AML-193 (cell line): ENCODE measurements at regions not wholly inside any gene's neighbourhood (a gene's known extent, or its start where the extent isn't known, plus 50 kb on each side); places are given as distances from the start of the nearest gene placed in this dataset.

ENCODE experiments used
- DNase-seq, 2 experiments: peaks; one replicate each; lab custom pipeline; 2025; lab: John Stamatoyannopoulos, UW

DNA sequence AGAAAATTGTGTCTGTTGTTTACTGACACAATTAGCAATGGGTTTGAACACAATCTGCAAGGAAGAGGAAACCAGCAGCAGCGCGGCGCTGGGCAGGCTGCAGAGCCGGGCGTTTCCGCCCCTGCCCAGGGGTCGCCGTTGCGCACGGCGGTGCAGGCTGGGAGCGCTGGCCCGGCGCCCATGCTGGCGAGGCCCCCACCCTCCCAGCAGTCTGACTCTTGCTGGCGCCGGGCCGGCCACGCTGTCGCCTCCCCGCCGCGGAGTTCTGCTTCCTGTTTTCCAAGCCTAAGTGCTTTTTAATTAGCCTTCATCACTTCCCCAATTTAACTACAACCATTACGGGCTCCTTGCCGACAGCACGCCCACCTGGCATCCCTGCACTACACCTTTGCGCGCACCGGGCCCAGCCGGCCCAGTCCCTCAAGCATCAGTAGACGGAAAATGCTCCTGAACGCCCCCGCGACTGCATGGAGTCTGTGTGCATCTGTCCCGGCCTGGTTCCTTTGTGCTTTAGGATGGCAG lies 212.1 kb downstream of the GXYLT1 start:
- DNase-seq: peak; percentile 81 to 86

- no peak for DNase-seq
Measured at GRCh38 chr12:41930866-41931437, 213.7 kb downstream of the GXYLT1 start.

DNA sequence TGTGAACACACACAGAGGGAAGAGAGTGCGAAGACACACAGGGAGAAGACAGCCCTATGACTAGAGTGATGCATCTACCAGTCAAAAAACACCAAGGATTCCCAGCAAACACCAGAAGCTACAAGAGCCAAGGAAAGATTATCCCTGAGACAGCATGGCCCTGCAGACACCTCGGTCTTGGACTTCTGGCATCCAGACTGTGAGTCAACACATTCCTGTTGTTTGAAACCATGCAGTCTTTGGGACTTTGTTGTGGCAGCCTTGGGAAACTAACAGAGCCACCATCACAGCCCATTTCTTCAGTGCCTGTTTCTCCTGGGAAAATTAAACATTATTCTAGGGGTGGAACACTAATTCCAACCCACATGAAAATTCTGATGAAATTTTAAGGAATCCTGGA lies 220.6 kb downstream of the GXYLT1 start:
- DNase-seq: no peak

DNA sequence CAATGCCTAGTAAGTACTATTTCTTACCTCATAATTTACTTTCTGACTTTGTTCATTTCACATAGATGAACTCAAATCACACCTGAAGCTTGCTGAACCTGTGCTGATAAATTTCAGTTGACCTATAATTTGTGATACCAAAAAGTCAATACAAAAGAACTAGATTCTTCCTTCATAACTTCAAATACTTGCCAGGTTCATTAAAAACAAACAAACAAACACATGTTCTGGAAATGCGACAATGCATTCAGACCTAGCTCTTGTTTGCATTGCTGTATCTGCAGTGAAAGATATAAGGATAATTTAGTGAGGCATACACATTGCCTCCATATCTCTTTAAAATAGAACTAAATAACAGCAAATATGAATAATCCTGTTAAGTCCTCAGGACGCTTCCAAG lies 221.3 kb downstream of the GXYLT1 start:
- no peak for DNase-seq

DNA sequence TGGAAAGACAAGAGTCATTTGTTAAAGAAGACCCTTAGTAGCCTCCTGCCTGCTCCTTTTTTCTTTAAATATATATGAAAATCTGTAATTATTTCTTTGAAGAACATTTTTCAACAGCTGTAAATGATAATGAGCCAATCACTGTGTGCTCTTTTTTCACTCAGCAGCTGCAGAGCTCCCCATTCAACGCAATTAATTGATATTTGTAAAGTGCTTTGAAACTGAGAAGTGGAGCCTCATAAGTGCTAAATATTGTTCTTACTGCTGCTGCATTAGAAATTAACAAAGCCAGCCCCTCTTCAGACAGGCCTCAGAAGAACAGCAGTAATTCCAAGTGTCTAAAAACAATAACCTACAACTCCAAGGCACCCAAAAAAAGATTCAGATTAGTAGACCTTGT lies 224.3 kb downstream of the GXYLT1 start:
- DNase-seq: no peak

DNA sequence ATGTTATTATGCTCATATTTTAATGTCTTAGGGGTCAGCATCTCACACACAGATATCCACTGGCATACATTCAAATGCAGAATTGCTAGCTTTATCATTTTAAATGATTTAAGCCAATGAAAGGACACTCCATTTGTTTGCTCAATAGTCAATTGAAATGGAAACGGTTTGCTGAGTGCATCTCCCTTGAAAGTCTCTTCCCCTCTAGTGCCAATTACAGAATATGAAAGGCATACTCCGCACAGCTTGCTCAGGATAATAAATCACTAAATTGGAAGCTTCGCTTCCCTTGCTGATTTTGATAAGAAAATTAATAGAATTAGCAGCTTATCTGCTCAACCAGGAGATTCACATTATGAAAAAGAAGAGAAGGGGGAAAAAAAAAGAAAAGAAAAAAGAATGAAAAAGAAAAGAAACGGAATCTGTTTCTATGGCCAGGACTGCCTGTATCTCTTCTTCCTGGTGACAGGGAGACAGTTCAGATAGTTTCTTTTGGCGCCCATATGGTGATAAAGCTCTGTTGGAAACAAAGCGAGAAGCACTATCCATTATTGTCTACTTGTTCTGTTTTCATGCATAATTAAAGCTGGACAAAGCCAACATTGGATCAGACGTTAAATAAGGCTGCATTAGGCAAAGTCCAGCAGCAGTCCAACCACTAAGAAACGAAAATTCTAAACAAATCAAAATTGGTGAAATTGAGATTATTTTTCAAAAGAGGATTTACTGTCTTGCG lies 225.0 kb downstream of the GXYLT1 start:
- DNase-seq: no peak

GRCh38 chr12:41919048-41919447 lies 225.6 kb downstream of the GXYLT1 start:
- no peak for DNase-seq

DNA sequence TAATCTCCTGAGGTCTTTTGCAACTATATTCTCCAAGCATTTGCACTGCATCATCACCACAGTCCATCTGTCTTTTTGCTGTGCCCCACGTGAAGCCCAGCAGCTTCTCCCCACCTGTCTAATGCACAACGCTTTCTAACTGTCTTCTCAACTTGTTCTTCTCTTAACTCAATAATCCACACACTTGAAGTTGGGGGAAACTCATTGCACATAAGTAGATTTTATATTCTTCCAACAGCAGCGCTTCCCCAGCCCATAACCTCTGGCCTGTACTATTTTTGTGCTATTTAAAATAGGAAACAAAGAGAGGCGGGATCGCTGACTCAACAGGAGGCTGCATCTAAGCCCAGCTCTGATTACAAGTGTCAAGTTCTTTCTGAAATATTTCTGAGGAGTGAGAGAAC lies 226.7 kb downstream of the GXYLT1 start:
- no peak for DNase-seq

- no peak for DNase-seq
Measured at GRCh38 chr12:41917181-41917580, 227.5 kb downstream of the GXYLT1 start.

DNA sequence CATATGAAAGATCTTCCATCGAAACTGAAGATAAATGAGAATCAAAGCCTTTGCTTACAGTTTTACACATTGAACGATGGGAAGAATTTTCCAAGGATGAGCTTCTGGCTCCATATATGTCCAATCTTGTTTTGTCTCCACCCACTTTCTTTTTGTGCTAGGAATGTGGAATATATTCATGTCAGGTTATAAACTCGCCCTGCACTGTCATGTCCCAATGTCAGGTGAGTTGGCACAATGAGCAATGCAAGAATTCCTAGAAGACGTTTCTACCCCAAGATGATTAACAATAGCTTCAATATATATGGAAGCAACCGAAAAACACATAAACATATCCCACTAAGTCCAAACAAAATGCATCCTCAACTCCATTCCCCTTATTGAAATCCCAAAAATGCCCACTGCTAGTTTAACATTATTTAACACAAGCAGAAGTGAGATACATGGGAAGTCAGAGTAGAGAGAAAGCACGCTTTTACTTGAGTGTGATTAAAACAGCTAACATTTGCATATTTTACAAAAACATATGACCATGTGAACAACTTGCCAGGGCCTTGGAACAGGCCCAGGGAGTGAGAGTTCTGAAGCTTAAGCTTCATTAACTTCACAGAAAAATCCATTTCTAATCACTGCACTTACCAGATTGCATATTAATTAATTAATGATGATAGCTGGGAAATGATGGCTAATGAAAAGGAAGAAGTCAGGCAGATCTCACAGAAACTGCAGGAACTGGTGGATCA lies 233.9 kb downstream of the GXYLT1 start:
- no peak for DNase-seq

DNA sequence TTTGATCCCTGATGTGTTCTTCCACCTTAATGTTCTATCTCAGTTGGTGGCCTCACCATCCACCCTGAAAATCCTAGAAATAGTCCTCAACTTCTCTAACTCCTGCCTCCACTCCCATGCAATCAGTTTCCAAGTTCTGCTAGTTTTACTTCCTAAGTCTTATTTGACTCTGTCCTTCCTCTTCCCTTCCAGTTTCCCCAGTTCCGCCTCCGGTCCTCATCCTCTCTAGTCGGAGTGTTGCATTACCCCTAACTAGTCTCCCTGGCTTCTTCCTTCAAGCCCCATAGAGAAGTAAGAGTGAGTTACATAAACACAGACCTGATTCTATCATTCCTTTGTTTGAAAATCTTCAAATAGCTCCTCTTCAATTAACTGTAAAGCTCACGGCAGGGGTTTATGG lies 236.5 kb downstream of the GXYLT1 start:
- no peak for DNase-seq

DNA sequence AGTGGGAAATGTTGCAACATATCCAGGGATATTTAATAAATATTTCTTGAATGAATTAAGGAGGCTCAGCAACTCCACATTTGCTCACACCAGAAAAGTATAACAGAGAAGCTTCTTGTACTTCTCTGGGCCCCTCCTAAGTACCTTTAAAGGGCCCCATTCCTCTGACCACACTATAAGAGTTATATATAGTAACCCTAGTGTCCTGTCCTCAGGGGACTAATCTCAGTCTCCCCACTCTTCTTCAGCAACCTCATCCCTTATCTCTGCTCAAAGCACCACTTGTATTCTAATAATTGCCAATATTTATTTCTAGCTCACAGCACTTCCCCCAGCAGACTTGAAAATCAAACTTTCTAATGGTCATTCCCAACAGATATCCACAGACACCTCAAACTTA lies 237.1 kb downstream of the GXYLT1 start:
- DNase-seq: no peak

GRCh38 chr12:41907021-41907420 lies 237.7 kb downstream of the GXYLT1 start:
- no peak for DNase-seq

- no peak for DNase-seq
Measured at GRCh38 chr12:41905759-41906297, 238.8 kb downstream of the GXYLT1 start.

GRCh38 chr12:41905073-41905758 lies 239.5 kb downstream of the GXYLT1 start:
- no peak for DNase-seq

DNA sequence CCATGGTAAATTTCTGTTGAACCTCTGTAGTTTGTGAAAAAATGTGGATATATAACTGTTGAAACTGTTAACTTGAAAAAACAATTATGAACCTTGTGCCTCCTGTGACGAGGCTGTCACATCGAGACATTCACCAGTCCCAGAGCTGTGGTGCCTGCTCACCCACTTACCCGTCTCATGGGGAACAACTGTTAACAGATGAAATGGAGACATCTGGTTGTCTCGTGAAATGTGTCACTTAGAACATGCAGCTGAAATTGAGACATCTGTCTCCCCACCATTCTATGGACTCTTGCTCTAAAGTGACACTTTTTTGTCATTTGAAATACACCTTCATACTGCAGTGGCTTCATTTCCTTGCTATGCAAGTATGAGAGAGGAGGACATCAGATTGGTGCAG lies 240.6 kb downstream of the GXYLT1 start:
- no peak for DNase-seq

DNA sequence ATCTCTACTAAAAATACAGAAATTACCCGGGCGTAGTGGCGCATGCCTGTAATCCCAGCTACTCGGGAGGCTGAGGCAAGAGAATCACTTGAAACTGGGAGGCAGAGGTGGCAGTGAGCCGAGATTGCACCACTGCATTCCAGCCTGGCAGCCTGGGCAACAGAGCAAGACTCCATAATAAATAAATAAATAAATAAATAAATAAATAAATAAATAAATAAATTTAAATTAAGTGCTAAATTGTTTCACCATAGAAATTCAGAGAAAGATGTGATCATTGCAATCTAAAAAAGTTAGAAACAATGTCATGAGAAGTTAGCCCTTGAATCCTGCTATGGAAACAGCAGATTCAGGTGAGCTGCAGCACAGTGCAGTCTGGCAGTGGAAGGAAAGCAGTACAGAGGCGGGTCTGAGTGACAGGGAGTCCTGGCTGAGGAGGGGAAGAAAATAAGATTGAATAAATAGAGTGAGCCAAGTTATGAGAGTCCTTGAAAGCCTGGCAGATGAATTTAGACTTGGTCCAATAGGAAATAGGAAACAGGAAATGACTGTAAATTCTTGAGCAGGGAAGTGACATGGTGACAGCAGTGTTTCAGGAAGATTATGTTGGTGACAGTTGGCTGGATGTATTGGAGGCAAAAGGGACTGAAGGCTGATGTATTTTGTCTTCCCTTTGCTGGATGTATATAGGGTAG lies 241.5 kb downstream of the GXYLT1 start:
- DNase-seq: no peak

GRCh38 chr12:41899577-41899976 lies 245.1 kb downstream of the GXYLT1 start:
- no peak for DNase-seq

DNA sequence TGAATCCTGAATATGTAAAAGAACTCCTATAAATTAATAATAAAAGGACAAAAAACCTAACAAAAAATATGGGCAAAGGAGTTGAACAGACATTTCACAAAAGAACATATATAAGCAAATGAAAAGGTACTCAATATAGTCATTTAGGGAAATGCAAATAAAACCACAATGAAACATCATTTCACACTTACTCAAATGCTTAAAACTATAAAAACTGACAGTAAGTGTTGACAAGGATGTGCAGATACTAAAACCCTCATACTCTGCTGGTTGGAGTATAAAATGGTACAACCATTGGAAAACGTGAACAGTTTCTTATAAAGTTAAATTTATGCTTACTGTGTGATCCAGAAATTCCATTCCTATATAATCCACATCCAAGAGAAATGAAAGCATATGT lies 247.1 kb downstream of the GXYLT1 start:
- DNase-seq: no peak

- no peak for DNase-seq
Measured at GRCh38 chr12:41893491-41893890, 251.2 kb downstream of the GXYLT1 start.

DNA sequence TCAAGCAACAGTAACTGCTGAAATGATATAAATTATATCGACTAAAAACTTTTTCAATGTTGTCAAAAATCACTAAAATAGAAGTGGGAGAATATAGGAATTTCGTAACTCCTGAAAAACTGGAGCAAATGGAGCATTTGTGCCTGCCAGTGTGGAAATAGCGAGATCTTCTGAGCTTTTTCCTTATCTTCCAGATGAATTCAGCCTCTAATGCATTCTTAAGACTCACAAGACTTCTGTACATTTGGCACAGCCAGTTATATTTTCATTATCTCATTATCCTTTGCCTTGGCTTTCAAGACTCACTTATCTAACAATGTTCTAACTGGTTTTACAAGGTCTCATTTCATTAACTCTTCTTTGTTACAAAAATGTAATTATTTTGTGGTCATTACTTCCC lies 252.4 kb downstream of the GXYLT1 start:
- no peak for DNase-seq

DNA sequence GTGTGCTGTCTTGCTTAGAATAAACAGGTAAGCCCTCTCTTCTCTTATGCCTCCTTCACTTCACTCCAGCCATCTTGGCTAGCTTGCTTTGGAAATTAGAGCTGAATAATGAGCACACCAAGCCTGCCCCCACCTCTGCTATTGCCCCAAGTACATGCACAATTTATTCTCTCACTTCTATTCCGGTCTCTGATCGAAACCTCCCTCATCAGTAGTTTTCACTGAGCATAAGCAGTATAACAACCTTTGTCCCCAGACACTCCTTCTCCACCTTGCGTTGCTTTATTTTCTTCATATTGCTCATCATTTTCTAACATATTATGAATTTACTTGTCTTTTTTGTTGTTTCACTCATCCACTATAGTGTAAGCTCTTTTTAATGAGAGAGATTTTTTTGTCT lies 253.4 kb downstream of the GXYLT1 start:
- no peak for DNase-seq
